ENCODE measurements at regions not wholly inside any gene's neighbourhood (a gene's known extent, or its start where the extent isn't known, plus 50 kb on each side); places are given as distances from the start of the nearest gene placed in this dataset.

DNA sequence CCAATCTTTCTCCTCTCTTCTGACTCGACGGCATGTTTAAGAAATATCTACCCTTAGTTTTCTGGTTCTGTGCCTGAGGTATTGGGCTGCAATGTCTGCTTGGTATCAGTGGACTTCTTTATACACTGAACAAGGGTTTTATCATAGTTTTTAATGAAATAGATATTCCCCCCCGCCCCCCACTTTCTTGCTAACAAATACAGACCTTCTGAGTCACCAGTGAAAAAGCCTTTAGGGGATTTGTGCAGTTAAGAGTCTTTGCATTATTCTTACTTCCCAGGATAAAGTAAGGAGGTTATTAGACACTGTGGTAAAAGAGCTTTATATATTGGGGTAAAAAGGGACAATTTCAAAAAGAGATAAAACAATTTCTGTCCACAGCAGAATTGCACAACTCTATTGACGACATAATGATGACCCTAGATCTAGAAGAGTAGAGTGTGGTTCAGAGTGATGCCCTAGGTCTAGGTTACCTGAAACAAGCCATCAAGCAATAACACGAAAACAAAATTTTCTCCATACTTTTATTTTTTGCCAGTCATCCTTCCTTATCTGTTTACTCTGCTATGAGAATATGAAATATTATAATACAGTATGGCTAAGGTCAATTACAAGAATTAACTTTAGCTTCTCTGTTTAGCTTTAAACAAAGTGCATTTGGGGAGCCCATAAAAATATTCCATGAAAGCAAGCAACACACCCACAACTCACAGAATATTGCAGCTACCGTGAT lies 110.7 kb downstream of the PLK2 start:
- TF ChIP-seq, protein P1, sequence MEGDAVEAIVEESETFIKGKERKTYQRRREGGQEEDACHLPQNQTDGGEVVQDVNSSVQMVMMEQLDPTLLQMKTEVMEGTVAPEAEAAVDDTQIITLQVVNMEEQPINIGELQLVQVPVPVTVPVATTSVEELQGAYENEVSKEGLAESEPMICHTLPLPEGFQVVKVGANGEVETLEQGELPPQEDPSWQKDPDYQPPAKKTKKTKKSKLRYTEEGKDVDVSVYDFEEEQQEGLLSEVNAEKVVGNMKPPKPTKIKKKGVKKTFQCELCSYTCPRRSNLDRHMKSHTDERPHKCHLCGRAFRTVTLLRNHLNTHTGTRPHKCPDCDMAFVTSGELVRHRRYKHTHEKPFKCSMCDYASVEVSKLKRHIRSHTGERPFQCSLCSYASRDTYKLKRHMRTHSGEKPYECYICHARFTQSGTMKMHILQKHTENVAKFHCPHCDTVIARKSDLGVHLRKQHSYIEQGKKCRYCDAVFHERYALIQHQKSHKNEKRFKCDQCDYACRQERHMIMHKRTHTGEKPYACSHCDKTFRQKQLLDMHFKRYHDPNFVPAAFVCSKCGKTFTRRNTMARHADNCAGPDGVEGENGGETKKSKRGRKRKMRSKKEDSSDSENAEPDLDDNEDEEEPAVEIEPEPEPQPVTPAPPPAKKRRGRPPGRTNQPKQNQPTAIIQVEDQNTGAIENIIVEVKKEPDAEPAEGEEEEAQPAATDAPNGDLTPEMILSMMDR (optimal IDR thresholded peaks at IDR 0.05 in 1 of 3, IDR thresholded peaks at IDR 0.05 in 1 of 3, conservative IDR thresholded peaks at IDR 0.05 in 1 of 3; ENCODE audit: extremely low read depth in 1 of 3, insufficient read depth in 2 of 3, low read length in 3 of 3): no peak
- no peak for TF ChIP-seq EZH2 (IDR thresholded peaks at IDR 0.05; ENCODE audit: low read length)
